ACHN (cell line): ENCODE measurements at regions not wholly inside any gene's neighbourhood (a gene's known extent, or its start where the extent isn't known, plus 50 kb on each side); places are given as distances from the start of the nearest gene placed in this dataset.

Source experiments
- DNase-seq: peaks from one replicate; pipeline ENCODE4 v3.0.0-alpha.2; 2015
- in situ Hi-C: cut with HindIII; loops from 2 replicates; pipeline ENCODE4 v1.10.0; 2017; ENCODE audit warnings: low sequenced_read_pairs, low pct_ligation_motif_present, low pct_unique_long_range_greater_than_20kb

DNA sequence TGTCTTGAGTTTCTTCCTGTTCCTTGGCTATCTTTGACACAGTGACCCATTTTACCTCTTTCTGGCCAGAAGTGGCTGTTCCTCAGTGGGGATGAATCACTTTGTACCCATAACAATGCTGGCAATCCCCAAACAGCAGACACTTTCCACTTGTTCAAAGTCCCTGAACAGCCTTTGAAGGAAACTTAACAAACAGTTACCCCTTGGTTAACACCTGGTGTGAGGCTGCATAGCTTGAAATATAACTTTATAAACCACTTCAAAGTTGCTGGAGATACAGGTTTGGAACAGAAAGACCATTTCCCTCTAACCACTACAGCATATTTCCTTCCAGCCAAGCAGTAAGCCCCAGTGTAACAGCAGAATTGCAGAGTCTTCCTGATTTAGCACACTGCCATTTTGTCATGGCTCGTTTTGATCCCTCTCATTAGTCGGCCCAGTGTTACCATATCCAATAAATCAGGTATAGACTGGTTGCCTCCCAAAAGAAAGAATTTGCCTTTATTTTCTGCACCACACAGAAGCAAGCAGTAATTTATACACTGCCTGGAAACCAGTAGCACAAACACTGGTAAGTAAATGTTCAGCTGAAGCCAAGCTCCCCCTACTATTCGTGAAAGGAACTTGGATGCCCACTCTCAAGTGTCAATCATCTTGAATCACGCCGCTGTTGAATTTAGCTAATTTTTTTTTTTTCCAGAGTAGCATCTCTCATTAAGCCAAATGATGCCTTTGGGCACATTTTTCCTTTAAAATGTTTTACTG, 225.9 kb downstream of the PIK3R1 start:
- in situ Hi-C loops = no loop called here
- DNase-seq = no peak

- in situ Hi-C loops = no loop called here
- DNase-seq = no peak
Measured at GRCh38 chr5:68443091-68443490, 227.5 kb downstream of the PIK3R1 start.

- DNase-seq = no peak
- in situ Hi-C loops = no loop called here
Measured at GRCh38 chr5:68444048-68444447, 228.5 kb downstream of the PIK3R1 start.

DNA sequence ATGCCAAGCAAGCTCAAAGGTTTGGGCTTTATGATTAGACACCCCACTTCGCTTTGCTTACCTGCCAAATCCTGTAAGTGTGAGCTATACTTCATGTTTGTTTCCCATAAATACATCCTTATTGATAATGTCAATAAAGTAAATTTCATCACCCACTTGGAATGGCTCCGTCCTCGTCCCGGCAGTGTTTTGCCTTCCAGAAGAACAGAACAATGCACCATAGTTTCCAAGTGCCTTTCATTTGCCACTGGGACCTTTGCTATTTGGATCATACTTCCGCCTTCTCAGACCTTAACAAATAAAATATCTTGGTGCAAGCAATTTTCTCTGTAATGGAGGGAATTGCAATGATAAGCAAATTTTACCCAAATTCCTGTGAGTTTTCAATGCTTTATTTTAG, 229.3 kb downstream of the PIK3R1 start:
- no peak for DNase-seq
- in situ Hi-C loops = no loop called here

DNA sequence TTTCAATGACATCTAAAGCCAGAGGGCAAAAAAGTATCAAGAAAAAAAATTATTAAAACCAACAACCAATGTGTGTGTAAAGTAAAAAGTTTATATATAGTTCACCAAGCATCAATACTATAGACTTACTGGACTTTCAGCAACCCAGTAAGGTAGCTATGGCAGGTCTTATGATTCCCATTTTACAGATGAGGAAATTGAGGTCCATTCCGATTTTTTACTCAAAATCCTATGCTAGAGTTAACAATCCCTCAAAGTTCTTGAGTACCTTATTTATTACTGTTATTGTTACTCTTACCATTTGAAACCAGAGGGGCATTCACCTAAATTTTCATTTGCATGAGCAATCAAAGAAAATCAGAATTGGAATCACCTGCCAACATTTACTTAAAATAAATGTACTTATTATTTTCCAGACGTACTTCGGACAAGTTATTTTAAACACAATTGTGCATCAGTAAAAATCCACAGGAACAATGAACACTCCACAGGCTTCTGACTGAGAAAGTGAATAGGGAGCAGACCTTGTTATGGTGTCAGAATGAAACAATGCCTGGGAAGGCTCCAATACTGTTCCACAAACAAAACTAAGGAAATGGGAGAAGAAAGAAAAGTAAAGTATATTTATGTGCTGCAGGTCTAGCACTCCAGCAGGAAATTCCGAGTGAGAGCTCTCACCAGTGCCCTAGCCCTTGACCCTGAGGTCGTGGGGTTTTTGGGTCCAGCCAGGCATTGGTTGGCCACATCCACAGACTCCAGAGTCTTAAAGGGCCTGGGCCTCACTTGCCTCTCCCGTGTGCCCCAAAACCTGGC, 229.9 kb downstream of the PIK3R1 start:
- no peak for DNase-seq
- in situ Hi-C loops = no loop called here

DNA sequence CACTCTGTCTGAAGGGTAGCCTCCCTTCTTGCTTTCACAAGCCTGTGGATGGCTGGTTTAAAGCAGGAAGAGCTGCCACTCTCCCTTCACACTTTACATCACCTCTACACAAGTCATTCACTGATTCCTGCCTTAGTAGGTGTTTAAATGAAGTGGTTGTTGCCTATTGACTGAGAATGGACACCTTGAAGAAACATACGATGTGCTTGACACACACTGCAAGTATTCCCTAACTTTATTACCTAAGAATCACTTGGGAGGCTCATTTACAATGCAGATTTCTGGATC, 230.5 kb downstream of the PIK3R1 start:
- in situ Hi-C loops = no loop called here
- DNase-seq = no peak

- in situ Hi-C loops = no loop called here
- DNase-seq = no peak
Measured at GRCh38 chr5:68446487-68446894, 230.9 kb downstream of the PIK3R1 start.

GRCh38 chr5:68447136-68447929, 231.8 kb downstream of the PIK3R1 start:
- in situ Hi-C loops = no loop called here
- DNase-seq = no peak

- in situ Hi-C loops = no loop called here
- DNase-seq = no peak
Measured at GRCh38 chr5:68449380-68449779, 233.8 kb downstream of the PIK3R1 start.

DNA sequence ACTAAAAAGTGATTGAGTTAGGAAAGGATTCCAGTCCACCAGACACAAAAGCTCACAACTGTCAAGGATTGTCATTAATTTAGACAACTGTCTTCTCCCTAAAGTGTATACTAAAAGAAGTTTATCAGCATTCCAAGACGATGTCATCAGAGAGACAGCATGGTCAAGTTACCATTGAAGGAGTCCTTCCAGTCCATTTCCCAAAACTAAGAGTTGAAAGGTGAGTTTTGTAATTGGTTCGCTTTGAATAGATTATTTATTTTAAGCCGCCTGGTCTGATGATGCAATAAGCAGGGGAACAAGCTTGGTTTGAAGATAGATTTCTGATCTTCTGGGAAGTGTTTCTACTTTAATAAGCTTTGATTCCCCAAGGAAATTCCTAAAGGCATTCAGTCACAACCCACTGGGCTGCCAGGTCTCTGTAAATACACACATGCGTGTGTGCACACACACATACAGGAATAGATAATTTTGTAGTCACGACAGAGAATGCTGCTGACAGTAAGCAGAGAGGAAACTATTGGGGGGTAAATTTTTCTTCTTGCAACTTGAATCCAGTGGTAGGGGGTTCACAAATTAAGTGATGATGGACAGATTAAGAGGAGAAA, 234.8 kb downstream of the PIK3R1 start:
- DNase-seq = no peak

DNA sequence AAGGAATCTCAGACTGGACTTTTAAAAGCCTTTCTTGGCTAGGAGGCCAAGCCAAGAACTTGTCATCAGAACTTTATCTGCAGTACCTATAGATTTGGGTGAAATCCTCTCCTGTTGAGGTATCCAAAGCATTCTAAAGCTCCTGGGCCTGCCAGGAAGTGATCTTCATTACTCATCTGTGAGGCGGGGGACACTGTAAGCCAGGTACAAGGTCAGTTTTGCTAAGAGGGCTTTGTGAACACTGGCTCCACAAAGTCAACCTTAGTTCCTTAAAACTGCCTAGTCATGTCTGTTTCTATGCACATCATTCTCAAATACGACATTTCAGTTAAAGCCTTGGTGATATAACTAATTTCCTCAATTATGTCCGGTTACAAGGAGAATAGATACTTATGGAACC, 236.7 kb downstream of the PIK3R1 start:
- DNase-seq = no peak
- in situ Hi-C loops = loop anchor here (25.0 kb wide), 1 partner anchor 165 kb away; no protein-coding TSS in a partner anchor

More for the DNA sequence above, 234.8 kb downstream of the PIK3R1 start:
- in situ Hi-C loops = loop anchor here (25.0 kb wide), 1 partner anchor 163 kb away; no protein-coding TSS in a partner anchor

GRCh38 chr5:68454172-68454571, 238.6 kb downstream of the PIK3R1 start:
- no peak for DNase-seq
- in situ Hi-C loops = loop anchor here (25.0 kb wide), 1 partner anchor 167 kb away; no protein-coding TSS in a partner anchor

GRCh38 chr5:68454766-68455165, 239.2 kb downstream of the PIK3R1 start:
- in situ Hi-C loops = loop anchor here (25.0 kb wide), 1 partner anchor 167 kb away; no protein-coding TSS in a partner anchor
- no peak for DNase-seq

GRCh38 chr5:68455216-68455615, 239.7 kb downstream of the PIK3R1 start:
- in situ Hi-C loops = loop anchor here (25.0 kb wide), 1 partner anchor 168 kb away; no protein-coding TSS in a partner anchor

GRCh38 chr5:68456756-68457217, 241.2 kb downstream of the PIK3R1 start:
- in situ Hi-C loops = loop anchor here (25.0 kb wide), 1 partner anchor 169 kb away; no protein-coding TSS in a partner anchor
- no peak for DNase-seq

More at GRCh38 chr5:68455216-68455615, 239.7 kb downstream of the PIK3R1 start:
- no peak for DNase-seq

DNA sequence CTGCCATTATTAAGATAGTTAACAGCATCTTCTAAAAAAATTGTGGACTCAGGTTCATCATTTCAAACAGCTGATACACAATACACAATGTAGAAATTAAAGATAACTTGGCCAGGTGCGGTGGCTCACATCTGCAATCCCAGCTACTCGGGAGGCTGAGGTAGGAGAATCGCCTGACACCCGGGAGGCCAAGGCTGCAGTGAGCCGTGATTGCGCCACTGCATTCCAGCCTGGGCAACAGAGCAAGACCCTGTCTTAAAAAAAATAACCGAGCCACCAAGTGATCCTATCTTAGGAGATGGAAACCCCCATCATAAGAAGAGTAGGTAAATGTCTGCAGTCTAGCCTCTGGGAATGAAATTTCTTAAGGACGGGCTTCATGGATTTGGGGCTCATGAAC, 241.7 kb downstream of the PIK3R1 start:
- DNase-seq = no peak
- in situ Hi-C loops = loop anchor here (25.0 kb wide), 1 partner anchor 170 kb away; no protein-coding TSS in a partner anchor

DNA sequence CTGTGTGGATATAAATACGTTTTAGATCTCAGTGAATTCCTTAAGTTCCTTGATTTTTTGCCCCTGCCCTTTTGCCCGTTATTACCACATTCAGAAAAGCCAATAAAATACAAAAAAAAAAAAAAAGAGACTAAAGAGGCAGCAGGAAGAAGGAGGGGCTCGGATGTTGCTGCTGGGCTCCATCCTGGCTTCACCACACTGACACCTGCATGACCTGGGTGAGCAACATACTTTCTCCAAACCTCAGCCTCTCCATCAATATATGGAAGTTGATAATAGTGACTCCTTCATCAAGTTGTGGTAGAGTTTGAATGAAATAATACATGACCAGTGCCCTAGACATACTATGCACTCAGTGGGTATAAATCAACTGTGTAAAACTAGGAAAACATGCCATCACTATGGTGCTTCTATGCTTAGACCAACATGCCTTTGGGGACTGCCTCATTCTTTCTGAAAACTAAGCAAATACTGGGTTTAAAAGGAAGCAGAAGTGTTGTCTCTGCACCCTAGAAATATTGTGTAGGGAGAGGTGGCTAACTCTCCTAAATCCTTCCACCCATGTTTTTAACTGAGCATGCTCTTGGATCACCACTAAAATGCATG, 243.0 kb downstream of the PIK3R1 start:
- in situ Hi-C loops = loop anchor here (25.0 kb wide), 1 partner anchor 171 kb away; no protein-coding TSS in a partner anchor
- no peak for DNase-seq
